ENCODE measurements at regions not wholly inside any gene's neighbourhood (a gene's known extent, or its start where the extent isn't known, plus 50 kb on each side); places are given as distances from the start of the nearest gene placed in this dataset.

- no peak for TF ChIP-seq CTCF (IDR thresholded peaks at IDR 0.05)
- no peak for DNase-seq (ENCODE audit: low spot score)
- H3K9me3 ChIP-seq = no peaks in the 10 kb centered on the region
- H3K4me3 ChIP-seq = no peak overlapping the region
- no peaks in the 10 kb centered on the region for H3K4me1 ChIP-seq
- H3K36me3 ChIP-seq = no peaks in the 10 kb centered on the region
- no peaks in the 10 kb centered on the region for H3K27me3 ChIP-seq
- no peak overlapping the region for H3K27ac ChIP-seq
Measured at GRCh38 chr3:76178412-76178811, 393.1 kb upstream of the ZNF717 start.

GRCh38 chr3:76181213-76181612 is 395.9 kb upstream of the ZNF717 start:
- no peak for TF ChIP-seq CTCF (IDR thresholded peaks at IDR 0.05)
- Histone ChIP-seq H3K9me3 (no peaks in the 10 kb centered on the region), H3K27ac (no peak overlapping the region), H3K4me3 (no peak overlapping the region), H3K36me3 (no peaks in the 10 kb centered on the region), H3K27me3 (no peaks in the 10 kb centered on the region), H3K4me1 (no peaks in the 10 kb centered on the region)
- DNase-seq (ENCODE audit: low spot score) = no peak

- no peaks in the 10 kb centered on the region for H3K9me3 ChIP-seq
- no peak overlapping the region for H3K4me3 ChIP-seq
- no peak for TF ChIP-seq CTCF (IDR thresholded peaks at IDR 0.05)
- DNase-seq (ENCODE audit: low spot score) = no peak
- no peak overlapping the region for H3K27ac ChIP-seq
- H3K36me3 ChIP-seq = no peaks in the 10 kb centered on the region
- no peaks in the 10 kb centered on the region for H3K4me1 ChIP-seq
- H3K27me3 ChIP-seq = no peaks in the 10 kb centered on the region
Measured at GRCh38 chr3:76198086-76198485, 412.7 kb upstream of the ZNF717 start.

GRCh38 chr3:76199382-76199781 is 414.0 kb upstream of the ZNF717 start:
- no peaks in the 10 kb centered on the region for H3K4me1 ChIP-seq
- no peak for DNase-seq (ENCODE audit: low spot score)
- H3K36me3 ChIP-seq = no peaks in the 10 kb centered on the region
- no peak overlapping the region for H3K4me3 ChIP-seq
- H3K27me3 ChIP-seq = no peaks in the 10 kb centered on the region
- no peak for TF ChIP-seq CTCF (IDR thresholded peaks at IDR 0.05)
- H3K27ac ChIP-seq = no peak overlapping the region
- no peaks in the 10 kb centered on the region for H3K9me3 ChIP-seq

- DNase-seq (ENCODE audit: low spot score) = no peak
- TF ChIP-seq CTCF (IDR thresholded peaks at IDR 0.05) = no peak
Measured at GRCh38 chr3:76203578-76203977, 418.2 kb upstream of the ZNF717 start.

GRCh38 chr3:76206346-76206745 is 421.0 kb upstream of the ZNF717 start:
- Histone ChIP-seq H3K36me3 (no peaks in the 10 kb centered on the region), H3K9me3 (no peaks in the 10 kb centered on the region), H3K4me3 (no peak overlapping the region), H3K4me1 (no peaks in the 10 kb centered on the region), H3K27me3 (no peaks in the 10 kb centered on the region), H3K27ac (no peak overlapping the region)
- TF ChIP-seq CTCF (IDR thresholded peaks at IDR 0.05) = no peak
- no peak for DNase-seq (ENCODE audit: low spot score)

More at GRCh38 chr3:76203578-76203977, 418.2 kb upstream of the ZNF717 start:
- no peaks in the 10 kb centered on the region for H3K27me3 ChIP-seq
- H3K36me3 ChIP-seq = no peaks in the 10 kb centered on the region
- H3K27ac ChIP-seq = no peak overlapping the region
- no peaks in the 10 kb centered on the region for H3K4me1 ChIP-seq
- H3K9me3 ChIP-seq = no peaks in the 10 kb centered on the region
- no peak overlapping the region for H3K4me3 ChIP-seq
